GM21737 (cell line): ENCODE measurements at regions not wholly inside any gene's neighbourhood (a gene's known extent, or its start where the extent isn't known, plus 50 kb on each side); places are given as distances from the start of the nearest gene placed in this dataset.

ENCODE experiments used
- ATAC-seq: cut with Tn5 transposase; IDR thresholded peaks from one replicate; pipeline ENCODE4 v1.9.1; 2021; ENCODE audit warnings: mild to moderate bottlenecking, moderate library complexity; ENCODE audit not compliant: unreplicated experiment

- no peak for ATAC-seq
Observed at GRCh38 chr7:156002362-156003066, 190.3 kb upstream of the SHH start.

DNA sequence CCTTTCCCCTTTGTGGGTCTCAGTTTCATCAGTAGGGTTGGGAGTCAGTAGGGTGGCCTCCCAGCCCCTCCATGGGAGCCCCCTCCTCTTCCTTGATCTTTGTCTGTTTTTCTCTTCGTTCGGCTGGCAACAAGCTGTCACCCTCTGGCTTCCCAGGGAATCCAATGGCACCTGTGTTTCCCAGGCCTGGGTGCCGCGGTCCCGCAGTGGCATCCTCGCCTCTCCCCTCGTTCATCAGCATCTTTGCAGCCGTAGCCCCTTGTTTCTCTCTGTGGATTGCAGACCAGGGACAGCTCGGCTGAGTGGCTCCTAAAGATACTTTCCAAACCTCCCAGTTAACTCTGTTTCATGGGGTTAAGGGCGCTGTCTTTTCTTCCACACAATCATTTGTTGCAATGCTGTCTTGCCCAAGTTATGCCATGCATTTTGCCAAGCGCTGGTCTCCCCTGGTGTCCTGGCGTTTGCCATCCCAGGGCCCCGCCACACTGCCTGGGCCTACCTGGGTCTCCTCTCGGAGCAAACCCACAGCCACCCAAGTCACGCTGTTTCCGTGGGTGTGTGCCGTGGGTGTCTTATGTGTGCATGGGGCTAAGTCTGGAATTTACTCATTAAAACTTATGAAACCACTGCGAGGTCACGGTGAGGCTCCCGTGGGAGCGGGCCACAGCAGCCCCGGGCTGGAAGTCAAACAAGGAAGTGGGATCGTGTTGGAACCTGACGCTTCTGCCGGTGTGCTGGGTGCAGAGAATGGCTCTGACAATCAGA is 189.4 kb upstream of the SHH start:
- ATAC-seq, result no peak

GRCh38 chr7:156000601-156001396 is 188.5 kb upstream of the SHH start:
- ATAC-seq, result no peak

DNA sequence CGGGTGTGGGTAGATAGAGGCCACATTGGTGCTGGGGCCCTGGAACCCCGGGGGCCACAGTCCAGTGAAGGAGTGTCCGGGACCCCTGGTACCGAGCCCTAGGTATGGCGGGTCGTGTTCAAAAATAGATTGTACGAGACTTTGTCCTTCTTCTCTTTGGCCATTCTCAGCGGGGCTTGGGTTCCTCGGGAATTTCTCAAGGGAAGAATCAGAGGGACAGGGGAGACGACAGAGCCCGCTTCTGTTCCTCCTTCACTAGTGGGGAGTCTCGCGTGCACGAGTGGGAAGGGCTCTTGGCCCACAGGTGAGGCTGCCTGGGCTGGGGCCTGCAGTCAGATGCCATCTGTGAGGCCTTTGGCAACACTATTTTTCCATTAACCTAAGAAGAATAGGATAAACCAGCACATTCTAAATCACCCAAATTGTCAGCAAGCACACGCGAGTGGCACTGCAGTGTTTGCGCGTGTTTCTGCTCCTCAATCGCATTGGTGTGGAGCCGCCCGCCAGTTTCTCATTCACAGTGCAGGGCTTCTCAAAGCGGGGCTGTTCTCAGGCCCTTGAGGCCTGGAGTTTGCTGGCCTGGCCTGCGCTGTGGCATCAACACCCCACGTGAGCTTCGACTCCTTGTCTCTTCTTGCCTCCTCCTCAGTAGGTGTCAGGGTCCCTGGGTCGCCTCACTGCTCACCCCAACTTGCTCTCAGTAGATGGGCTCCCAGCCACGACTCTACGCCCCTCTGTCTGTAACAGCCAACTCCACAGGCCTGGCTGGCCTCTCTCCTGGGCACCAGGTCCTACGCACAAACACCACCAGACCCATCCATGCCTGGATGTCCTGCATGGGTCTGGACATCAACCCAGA is 187.6 kb upstream of the SHH start:
- no peak for ATAC-seq

- ATAC-seq, result no peak
Observed at GRCh38 chr7:155998766-155999630, 186.7 kb upstream of the SHH start.

DNA sequence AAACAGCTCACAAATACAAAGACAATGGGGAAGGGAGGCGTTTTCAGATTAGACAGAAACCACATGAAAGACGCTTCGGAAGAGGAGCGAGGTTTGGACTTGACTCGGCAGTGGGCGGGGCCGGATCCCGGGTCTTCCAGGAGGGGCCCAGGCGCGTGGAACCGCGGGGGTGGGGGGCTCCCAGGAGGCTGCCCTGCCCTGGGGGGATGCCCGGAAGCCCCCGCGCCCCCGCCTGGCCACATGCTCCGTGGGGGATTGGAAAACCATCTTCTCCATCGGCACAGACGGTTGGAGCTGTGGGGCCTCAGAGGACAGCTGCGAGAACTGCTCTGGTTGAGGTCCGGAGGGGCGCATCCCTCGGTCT is 186.0 kb upstream of the SHH start:
- ATAC-seq, result no peak

GRCh38 chr7:155997431-155998327 is 185.4 kb upstream of the SHH start:
- ATAC-seq, result no peak

DNA sequence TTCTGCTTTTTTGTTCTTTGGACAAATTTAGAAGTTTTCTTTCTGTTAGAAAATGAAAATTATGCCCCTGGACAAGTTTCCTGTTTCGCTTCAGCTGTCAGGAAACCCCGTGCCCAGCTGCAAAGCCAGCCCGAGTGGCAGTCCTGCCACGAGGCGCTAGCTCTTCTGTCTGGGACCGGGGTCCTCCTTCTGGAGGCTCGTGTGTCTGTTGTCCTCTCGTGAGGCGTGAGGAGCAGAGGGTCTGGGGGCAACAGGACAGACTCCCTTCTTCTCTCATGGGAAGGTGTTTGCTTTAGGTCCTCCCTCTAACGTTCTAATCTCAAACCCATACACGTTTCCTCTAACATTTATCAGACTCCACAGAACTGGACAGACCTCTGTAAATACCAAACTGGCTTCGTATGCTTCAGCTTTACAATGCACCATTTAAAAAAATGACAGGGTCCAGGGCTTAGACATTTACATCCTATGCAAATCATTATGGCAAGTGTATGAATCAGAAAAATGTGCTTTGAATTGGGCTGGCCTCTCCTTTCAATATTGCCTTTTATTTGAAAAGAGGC is 184.5 kb upstream of the SHH start:
- ATAC-seq, result no peak

DNA sequence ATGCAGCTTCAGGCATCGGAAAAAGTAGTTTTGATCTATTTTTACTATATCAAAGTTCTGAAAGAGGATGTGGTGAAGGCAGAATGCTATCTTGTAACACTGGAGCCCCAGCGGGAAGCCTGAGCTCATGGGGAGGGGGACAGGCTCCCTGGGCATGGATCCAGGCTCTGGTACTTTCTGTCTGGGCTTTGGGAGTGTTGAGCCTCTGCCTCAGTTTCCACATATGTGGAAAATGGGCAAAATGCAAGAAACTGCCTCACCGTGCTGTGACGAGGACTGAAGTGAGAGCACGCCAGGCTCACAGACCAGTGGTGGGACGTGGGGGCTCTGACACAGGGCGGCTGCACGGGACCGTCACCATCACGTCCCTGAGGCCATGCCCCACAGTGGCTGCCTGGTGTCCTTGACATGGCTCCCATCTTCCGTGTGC is 182.9 kb upstream of the SHH start:
- ATAC-seq, result no peak

- ATAC-seq, result no peak
Observed at GRCh38 chr7:155994279-155994811, 182.1 kb upstream of the SHH start.

DNA sequence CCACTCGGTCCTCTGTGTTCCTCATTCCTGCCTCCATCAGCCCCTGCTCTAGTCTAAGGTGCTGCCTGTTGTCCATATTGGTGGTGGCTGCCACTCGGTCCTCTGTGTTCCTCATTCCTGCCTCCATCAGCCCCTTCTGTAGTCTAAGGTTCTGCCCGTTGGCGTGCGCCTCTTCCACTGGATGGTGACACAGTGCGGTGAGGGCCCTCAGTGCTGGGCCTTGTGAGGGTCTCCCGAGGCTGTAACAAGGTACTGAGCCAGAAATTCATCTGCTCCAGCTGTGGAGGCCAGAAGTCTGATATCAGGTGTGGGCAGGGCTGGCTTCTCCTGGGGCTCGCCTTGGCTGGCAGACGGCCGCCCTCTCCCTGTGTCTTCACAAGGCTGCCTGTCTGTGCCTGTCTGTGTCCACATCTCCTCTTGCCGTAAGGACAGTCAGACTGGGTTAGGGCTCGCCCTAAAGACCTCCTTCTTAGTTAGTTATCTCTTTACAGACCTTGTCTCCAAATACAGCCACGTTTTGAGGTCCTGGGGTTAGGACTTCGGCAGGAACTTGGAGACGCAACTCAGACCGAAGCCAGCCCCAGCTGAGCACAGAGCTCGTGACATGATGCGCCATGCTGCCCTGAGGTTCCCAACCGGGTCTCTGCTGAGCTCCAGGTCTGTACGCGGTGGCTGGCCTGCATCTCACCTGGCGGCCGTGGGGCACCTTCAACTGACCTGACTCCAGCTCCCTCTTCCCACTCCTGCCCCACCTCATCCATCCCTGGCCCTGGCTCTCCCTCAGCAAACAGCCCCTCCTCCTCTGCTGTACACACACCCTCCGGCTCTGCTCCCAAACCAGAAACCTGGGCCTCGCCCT is 181.4 kb upstream of the SHH start:
- no peak for ATAC-seq

GRCh38 chr7:155992974-155993373 is 180.7 kb upstream of the SHH start:
- ATAC-seq, result no peak

GRCh38 chr7:155992538-155992937 is 180.3 kb upstream of the SHH start:
- no peak for ATAC-seq

- no peak for ATAC-seq
Observed at GRCh38 chr7:155992107-155992506, 179.8 kb upstream of the SHH start.

GRCh38 chr7:155991470-155991869 is 179.2 kb upstream of the SHH start:
- no peak for ATAC-seq

DNA sequence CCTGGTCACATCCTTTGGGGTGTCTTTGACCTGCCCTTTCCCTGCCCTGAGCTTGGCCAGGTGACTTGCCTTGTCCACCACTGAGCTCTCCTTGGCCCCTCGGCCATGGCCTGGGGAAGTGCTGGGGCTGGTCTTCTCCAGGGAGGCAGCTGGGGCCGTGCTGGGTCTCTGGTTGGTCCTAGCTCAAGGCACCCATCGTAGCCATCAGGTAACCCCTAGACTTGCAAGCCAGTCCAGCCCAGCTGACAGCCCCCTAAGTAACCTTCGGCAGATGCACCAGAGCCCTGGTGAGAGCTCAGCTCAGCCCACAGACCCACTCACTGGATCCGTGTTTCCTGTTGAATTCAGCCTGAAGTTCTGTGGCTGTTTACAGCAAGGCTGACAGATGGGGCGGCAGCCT is 176.2 kb upstream of the SHH start:
- ATAC-seq, result no peak

GRCh38 chr7:155987681-155988235 is 175.5 kb upstream of the SHH start:
- no peak for ATAC-seq
